ENCODE measurements at regions not wholly inside any gene's neighbourhood (a gene's known extent, or its start where the extent isn't known, plus 50 kb on each side); places are given as distances from the start of the nearest gene placed in this dataset.

- no peaks in the 10 kb centered on the region for H3K36me3 ChIP-seq
- ATAC-seq (ENCODE audit: low FRiP score in 2 of 2) (no peak), DNase-seq (no peak)
- H3K9me3 ChIP-seq = no peaks in the 10 kb centered on the region
- H3K27me3 ChIP-seq = no peaks in the 10 kb centered on the region
- 79 to 82% methylated on average over 1 of the region's 1 CpG for WGBS, 2 donors
- no peaks in the 10 kb centered on the region for H3K4me1 ChIP-seq
- no peak overlapping the region for H3K4me3 ChIP-seq
- H3K27ac ChIP-seq = no peak overlapping the region
- no peak for TF ChIP-seq EP300 (IDR thresholded peaks at IDR 0.05)
- TF ChIP-seq CTCF (IDR thresholded peaks at IDR 0.05) = no peak
- TF ChIP-seq POLR2AphosphoS5 (IDR thresholded peaks at IDR 0.05) = no peak
- TF ChIP-seq POLR2A (IDR thresholded peaks at IDR 0.05) = no peak
These were observed 55.8 kb upstream of the SMARCA2 start for GRCh38 chr9:1959371-1959770.

GRCh38 chr9:1960342-1961042, 54.7 kb upstream of the SMARCA2 start:
- TF ChIP-seq POLR2AphosphoS5 (IDR thresholded peaks at IDR 0.05) (no peak), CTCF (IDR thresholded peaks at IDR 0.05) (no peak), EP300 (IDR thresholded peaks at IDR 0.05) (no peak), POLR2A (IDR thresholded peaks at IDR 0.05) (no peak)
- Histone ChIP-seq H3K27me3 (no peaks in the 10 kb centered on the region), H3K9me3 (no peaks in the 10 kb centered on the region), H3K4me3 (no peak overlapping the region), H3K4me1 (no peaks in the 10 kb centered on the region), H3K36me3 (no peaks in the 10 kb centered on the region), H3K27ac (no peak overlapping the region)
- DNase-seq (no peak), ATAC-seq (ENCODE audit: low FRiP score in 2 of 2) (no peak)
- WGBS, 2 donors = 60 to 80% methylated on average over 6 of the region's 6 CpGs

GRCh38 chr9:1962122-1962521, 53.0 kb upstream of the SMARCA2 start:
- ATAC-seq (ENCODE audit: low FRiP score in 2 of 2) (no peak), DNase-seq (no peak)
- no peak overlapping the region for H3K27ac ChIP-seq
- H3K9me3 ChIP-seq = no peaks in the 10 kb centered on the region
- TF ChIP-seq POLR2AphosphoS5 (IDR thresholded peaks at IDR 0.05) (no peak), POLR2A (IDR thresholded peaks at IDR 0.05) (no peak), CTCF (IDR thresholded peaks at IDR 0.05) (no peak), EP300 (IDR thresholded peaks at IDR 0.05) (no peak)
- H3K4me1 ChIP-seq = no peaks in the 10 kb centered on the region
- WGBS, 2 donors = 75 to 76% methylated on average over 2 of the region's 2 CpGs
- no peaks in the 10 kb centered on the region for H3K27me3 ChIP-seq
- no peaks in the 10 kb centered on the region for H3K36me3 ChIP-seq
- H3K4me3 ChIP-seq = no peak overlapping the region

- H3K36me3 ChIP-seq = no peaks in the 10 kb centered on the region
- DNase-seq = no peak
- H3K27me3 ChIP-seq = no peaks in the 10 kb centered on the region
- no peak overlapping the region for H3K4me3 ChIP-seq
- no peak for ATAC-seq (ENCODE audit: low FRiP score in 2 of 2)
- no peak for TF ChIP-seq POLR2AphosphoS5 (IDR thresholded peaks at IDR 0.05)
- TF ChIP-seq POLR2A (IDR thresholded peaks at IDR 0.05) = no peak
- H3K4me1 ChIP-seq = no peaks in the 10 kb centered on the region
- no peak overlapping the region for H3K27ac ChIP-seq
- H3K9me3 ChIP-seq = no peaks in the 10 kb centered on the region
These were observed 52.5 kb upstream of the SMARCA2 start for GRCh38 chr9:1962588-1963106.

GRCh38 chr9:1964093-1964492, 51.1 kb upstream of the SMARCA2 start:
- WGBS, 2 donors = 75 to 80% methylated on average over 2 of the region's 2 CpGs
- no peak overlapping the region for H3K27ac ChIP-seq
- no peaks in the 10 kb centered on the region for H3K36me3 ChIP-seq
- DNase-seq (no peak), ATAC-seq (ENCODE audit: low FRiP score in 2 of 2) (no peak)
- H3K4me1 ChIP-seq = no peaks in the 10 kb centered on the region
- H3K27me3 ChIP-seq = no peaks in the 10 kb centered on the region
- H3K9me3 ChIP-seq = no peaks in the 10 kb centered on the region
- no peak overlapping the region for H3K4me3 ChIP-seq
- TF ChIP-seq EP300 (IDR thresholded peaks at IDR 0.05) (no peak), POLR2AphosphoS5 (IDR thresholded peaks at IDR 0.05) (no peak), CTCF (IDR thresholded peaks at IDR 0.05) (no peak), POLR2A (IDR thresholded peaks at IDR 0.05) (no peak)

Small RNA genes in the stretch of these regions (small RNA-seq; reads per million reads assigned to genes)
- 0 reads per million in 4 donors for gene RNA5SP279
